ENCODE measurements at regions not wholly inside any gene's neighbourhood (a gene's known extent, or its start where the extent isn't known, plus 50 kb on each side); places are given as distances from the start of the nearest gene placed in this dataset.

DNA sequence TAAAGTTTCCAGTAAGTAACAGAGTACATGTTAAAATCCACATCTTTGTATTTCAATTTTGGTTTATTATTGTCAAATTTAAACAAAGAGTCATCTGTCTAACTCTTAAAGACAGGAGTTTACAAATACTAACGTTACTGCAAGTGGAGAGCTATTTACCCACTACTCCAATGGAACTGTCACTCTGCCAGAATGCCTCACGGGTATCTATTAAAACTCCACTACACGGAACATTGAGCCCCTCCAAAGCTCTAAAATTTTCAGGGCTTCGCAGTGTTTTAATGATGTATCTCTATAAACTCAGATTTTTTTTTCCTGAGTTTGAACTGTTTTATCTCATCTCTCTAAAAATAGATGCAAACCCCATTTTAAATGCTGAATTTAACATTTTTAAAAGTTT, 388.7 kb upstream of the SEMA3A start:
- Mint-ChIP-seq H3K27me3 (no peaks in the 10 kb centered on the region), H3K4me1 (no peaks in the 10 kb centered on the region), H3K36me3 (ENCODE audit: low read depth) (no peaks in the 10 kb centered on the region), H3K27ac (no peak overlapping the region), H3K4me3 (no peak overlapping the region), H3K9me3 (no peaks in the 10 kb centered on the region)
- no peak for DNase-seq
- ChIA-PET CTCF (no interaction called here), POLR2A (no interaction called here)

- H3K27me3 Mint-ChIP-seq, result no peaks in the 10 kb centered on the region
- POLR2A ChIA-PET, result no interaction called here
- DNase-seq, result no peak
Measured at GRCh38 chr7:84582747-84583146, 388.2 kb upstream of the SEMA3A start.

GRCh38 chr7:84578825-84579224, 384.2 kb upstream of the SEMA3A start:
- H3K9me3 Mint-ChIP-seq, result no peaks in the 10 kb centered on the region
- DNase-seq, result no peak
- no peak overlapping the region for H3K27ac Mint-ChIP-seq
- no peak overlapping the region for H3K4me3 Mint-ChIP-seq
- H3K4me1 Mint-ChIP-seq, result no peaks in the 10 kb centered on the region
- no peaks in the 10 kb centered on the region for H3K36me3 Mint-ChIP-seq (ENCODE audit: low read depth)
- ChIA-PET CTCF (no interaction called here), POLR2A (no interaction called here)
- H3K27me3 Mint-ChIP-seq, result no peaks in the 10 kb centered on the region

More at GRCh38 chr7:84582747-84583146, 388.2 kb upstream of the SEMA3A start:
- Mint-ChIP-seq H3K9me3 (no peaks in the 10 kb centered on the region), H3K36me3 (ENCODE audit: low read depth) (no peaks in the 10 kb centered on the region), H3K4me3 (no peak overlapping the region), H3K4me1 (no peaks in the 10 kb centered on the region), H3K27ac (no peak overlapping the region)
- CTCF ChIA-PET, result no interaction called here

GRCh38 chr7:84568781-84569180, 374.2 kb upstream of the SEMA3A start:
- no peaks in the 10 kb centered on the region for H3K36me3 Mint-ChIP-seq (ENCODE audit: low read depth)
- no peaks in the 10 kb centered on the region for H3K27me3 Mint-ChIP-seq
- H3K27ac Mint-ChIP-seq, result no peak overlapping the region
- H3K9me3 Mint-ChIP-seq, result no peaks in the 10 kb centered on the region
- ChIA-PET CTCF (no interaction called here), POLR2A (no interaction called here)
- no peaks in the 10 kb centered on the region for H3K4me1 Mint-ChIP-seq
- no peak overlapping the region for H3K4me3 Mint-ChIP-seq
- no peak for DNase-seq

GRCh38 chr7:84565345-84566074, 370.9 kb upstream of the SEMA3A start:
- Mint-ChIP-seq H3K27me3 (no peaks in the 10 kb centered on the region), H3K4me3 (no peak overlapping the region), H3K9me3 (no peaks in the 10 kb centered on the region), H3K27ac (no peak overlapping the region), H3K4me1 (no peaks in the 10 kb centered on the region), H3K36me3 (ENCODE audit: low read depth) (no peaks in the 10 kb centered on the region)
- ChIA-PET POLR2A (no interaction called here), CTCF (no interaction called here)
- DNase-seq, result no peak

DNA sequence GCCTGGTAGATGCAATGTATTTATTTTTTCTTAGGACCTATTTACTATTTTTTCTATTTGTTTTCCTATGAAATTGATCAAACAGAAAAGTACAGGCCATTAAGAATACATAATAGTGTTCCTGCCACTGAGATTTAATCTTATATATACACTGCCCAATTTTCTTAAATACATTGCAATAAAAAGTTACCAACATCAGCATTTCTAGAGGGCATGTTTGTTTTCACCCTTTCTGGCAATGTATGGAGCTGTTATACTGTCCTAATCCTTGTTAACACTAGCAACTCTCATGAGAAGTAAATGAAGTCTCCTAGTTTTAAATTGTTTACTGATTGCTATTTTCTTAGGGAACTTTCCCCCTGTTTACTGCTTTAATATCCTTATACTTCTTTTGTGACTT, 359.1 kb upstream of the SEMA3A start:
- ChIA-PET POLR2A (no interaction called here), CTCF (interaction anchor here (0.6 kb wide), 1 partner anchor 1907 kb away, joined by 4 read pairs; no protein-coding TSS in a partner anchor)
- H3K4me1 Mint-ChIP-seq, result no peaks in the 10 kb centered on the region
- H3K27ac Mint-ChIP-seq, result no peak overlapping the region
- H3K9me3 Mint-ChIP-seq, result peaks cover 2% of the 10 kb centered on the region
- DNase-seq, result no peak
- no peak overlapping the region for H3K4me3 Mint-ChIP-seq
- no peaks in the 10 kb centered on the region for H3K27me3 Mint-ChIP-seq
- no peaks in the 10 kb centered on the region for H3K36me3 Mint-ChIP-seq (ENCODE audit: low read depth)

- Mint-ChIP-seq H3K27ac (no peak overlapping the region), H3K4me3 (no peak overlapping the region), H3K4me1 (no peaks in the 10 kb centered on the region), H3K9me3 (no peaks in the 10 kb centered on the region), H3K27me3 (no peaks in the 10 kb centered on the region), H3K36me3 (ENCODE audit: low read depth) (no peaks in the 10 kb centered on the region)
- ChIA-PET POLR2A (no interaction called here), CTCF (interaction anchor here (1.7 kb wide), 1 partner anchor 11 kb away, joined by 4 read pairs; no protein-coding TSS in a partner anchor)
- DNase-seq, result no peak
Measured at GRCh38 chr7:84549409-84549808, 354.8 kb upstream of the SEMA3A start.

DNA sequence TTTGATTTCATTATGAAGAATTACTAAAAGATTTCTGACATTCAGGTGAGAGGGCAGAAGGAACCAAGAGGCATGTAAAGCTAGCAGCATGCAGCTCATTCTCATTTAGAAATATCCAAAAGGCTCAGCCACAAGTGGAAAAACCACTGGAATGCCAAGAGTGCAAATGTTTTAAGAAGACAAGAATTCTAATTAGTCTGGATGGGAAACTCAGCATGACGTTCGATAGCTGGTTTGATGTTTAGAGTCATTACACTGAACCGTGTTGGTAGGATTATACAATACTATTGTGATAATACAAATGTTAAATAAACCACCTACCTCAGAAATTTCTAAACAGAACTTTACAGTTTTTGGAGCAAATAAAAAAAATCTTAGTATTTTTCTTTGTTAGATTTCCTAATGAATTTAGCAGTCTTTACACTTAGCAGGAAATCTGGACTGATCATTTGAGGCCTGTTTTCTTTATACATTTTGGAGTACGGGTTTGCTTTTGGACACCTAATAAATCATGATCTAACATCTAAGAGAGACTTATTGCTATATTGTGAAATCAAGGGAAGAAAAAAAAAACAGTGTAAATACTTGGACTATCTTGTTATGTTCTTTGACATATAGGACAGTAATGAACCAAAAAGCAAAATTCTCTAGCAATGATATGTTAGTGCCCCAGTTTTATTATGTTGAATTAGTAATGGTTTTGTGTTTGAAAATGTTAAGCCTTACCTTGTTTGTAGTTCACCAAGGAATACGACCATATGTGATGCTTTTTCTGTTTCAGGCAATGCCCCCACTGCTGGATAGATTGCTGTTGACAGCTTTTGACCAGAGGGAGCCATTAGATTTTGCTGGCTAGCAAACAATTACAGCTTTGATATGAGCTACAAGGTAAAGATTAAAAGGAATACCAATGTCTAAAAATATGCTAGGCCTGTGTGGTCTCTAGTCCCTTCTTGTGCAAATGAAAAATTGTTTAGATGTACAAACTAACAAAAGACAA, 354.1 kb upstream of the SEMA3A start:
- POLR2A ChIA-PET, result interaction anchor here (0.7 kb wide), 1 partner anchor 1090 kb away, joined by 3 read pairs; no protein-coding TSS in a partner anchor
- H3K9me3 Mint-ChIP-seq, result no peaks in the 10 kb centered on the region
- CTCF ChIA-PET, result interaction anchor here (1.7 kb wide), 1 partner anchor 10 kb away, joined by 4 read pairs; no protein-coding TSS in a partner anchor

GRCh38 chr7:84547331-84547730, 352.7 kb upstream of the SEMA3A start:
- CTCF ChIA-PET, result no interaction called here
- Mint-ChIP-seq H3K9me3 (no peaks in the 10 kb centered on the region), H3K27ac (no peak overlapping the region), H3K4me3 (no peak overlapping the region), H3K36me3 (ENCODE audit: low read depth) (no peaks in the 10 kb centered on the region), H3K27me3 (no peaks in the 10 kb centered on the region), H3K4me1 (no peaks in the 10 kb centered on the region)
- no peak for DNase-seq
- POLR2A ChIA-PET, result no interaction called here

More for the DNA sequence above, 354.1 kb upstream of the SEMA3A start:
- Mint-ChIP-seq H3K4me1 (no peaks in the 10 kb centered on the region), H3K4me3 (no peak overlapping the region), H3K27ac (no peak overlapping the region), H3K36me3 (ENCODE audit: low read depth) (no peaks in the 10 kb centered on the region), H3K27me3 (no peaks in the 10 kb centered on the region)
- no peak for DNase-seq

GRCh38 chr7:84546403-84546802, 351.8 kb upstream of the SEMA3A start:
- DNase-seq, result no peak
- no peak overlapping the region for H3K27ac Mint-ChIP-seq
- no peaks in the 10 kb centered on the region for H3K27me3 Mint-ChIP-seq
- no peaks in the 10 kb centered on the region for H3K4me1 Mint-ChIP-seq
- H3K9me3 Mint-ChIP-seq, result no peaks in the 10 kb centered on the region
- H3K4me3 Mint-ChIP-seq, result no peak overlapping the region
- ChIA-PET CTCF (no interaction called here), POLR2A (no interaction called here)
- no peaks in the 10 kb centered on the region for H3K36me3 Mint-ChIP-seq (ENCODE audit: low read depth)

- Mint-ChIP-seq H3K27me3 (no peaks in the 10 kb centered on the region), H3K27ac (no peak overlapping the region), H3K9me3 (no peaks in the 10 kb centered on the region), H3K4me1 (no peaks in the 10 kb centered on the region), H3K4me3 (no peak overlapping the region), H3K36me3 (ENCODE audit: low read depth) (no peaks in the 10 kb centered on the region)
- ChIA-PET CTCF (interaction anchor here (0.6 to 1.3 kb wide), 2 partner anchors 10 to 80 kb away, joined by 3 to 4 read pairs; no protein-coding TSS in a partner anchor), POLR2A (no interaction called here)
- DNase-seq, result no peak
Measured at GRCh38 chr7:84538268-84538667, 343.7 kb upstream of the SEMA3A start.

GRCh38 chr7:84536271-84536870, 341.8 kb upstream of the SEMA3A start:
- Mint-ChIP-seq H3K36me3 (ENCODE audit: low read depth) (no peaks in the 10 kb centered on the region), H3K27me3 (no peaks in the 10 kb centered on the region), H3K4me1 (no peaks in the 10 kb centered on the region), H3K9me3 (no peaks in the 10 kb centered on the region), H3K27ac (no peak overlapping the region), H3K4me3 (no peak overlapping the region)
- CTCF ChIA-PET, result no interaction called here
- DNase-seq, result no peak
- POLR2A ChIA-PET, result no interaction called here

Measured in activated CD4-positive, alpha-beta T cell treated with anti-CD3 and anti-CD28 coated beads, Interleukin-2, amount 10 ng/mL, durations not matched to agents 7 days and 5 days (primary cell).